ENCODE measurements at regions not wholly inside any gene's neighbourhood (a gene's known extent, or its start where the extent isn't known, plus 50 kb on each side); places are given as distances from the start of the nearest gene placed in this dataset.

DNA sequence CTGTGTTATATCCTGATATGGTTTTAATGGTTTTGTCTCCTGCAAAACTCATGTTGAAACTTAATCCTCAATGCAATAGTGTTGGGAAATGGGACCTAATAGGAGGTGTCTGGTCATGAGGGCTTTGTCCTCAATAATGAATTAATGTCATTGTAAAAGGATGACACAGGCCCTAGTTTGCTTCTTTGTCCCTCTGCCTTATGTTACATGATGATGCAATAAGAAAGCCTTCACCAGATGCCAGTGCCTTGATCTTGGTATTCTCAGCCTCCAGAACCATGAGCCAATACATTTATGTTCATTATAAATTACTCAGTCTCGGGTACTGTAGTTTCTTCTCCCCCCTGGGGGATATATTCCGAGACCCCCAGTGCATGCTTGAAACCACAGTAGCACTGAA lies 1247.4 kb upstream of the SORCS1 start:
- Histone ChIP-seq H3K79me1 (ENCODE audit: insufficient read depth, low read depth, low read length, poor library complexity, severe bottlenecking) (no peaks in the 10 kb centered on the region), H3T11ph (ENCODE audit: low read length) (no peak overlapping the region), H4K5ac (ENCODE audit: insufficient read length, low read depth, low read length) (no peak overlapping the region), H4K8ac (replicated peaks; ENCODE audit: insufficient read length, low read depth, low read length) (no peak overlapping the region), H3K79me2 (ENCODE audit: insufficient read depth, low read length) (no peaks in the 10 kb centered on the region), H2AFZ (ENCODE audit: low read length) (no peak overlapping the region), H3K4ac (ENCODE audit: low read depth, low read length) (no peak overlapping the region), H3K9me3 (ENCODE audit: control insufficient read depth, low read depth, low read length) (no peaks in the 10 kb centered on the region), H3K18ac (ENCODE audit: insufficient read length, low read depth, low read length) (no peak overlapping the region), H2BK12ac (ENCODE audit: insufficient read length, low read depth, low read length) (no peak overlapping the region), H3K14ac (ENCODE audit: insufficient read depth, low read length) (no peak overlapping the region), H3K23me2 (ENCODE audit: insufficient read length, low read depth, low read length, poor library complexity, severe bottlenecking) (no peaks in the 10 kb centered on the region), H4K91ac (ENCODE audit: insufficient read length, low read depth, low read length) (no peak overlapping the region), H3K27me3 (ENCODE audit: insufficient read depth, low read length) (no peaks in the 10 kb centered on the region), H2BK20ac (ENCODE audit: low read depth, low read length, poor library complexity, severe bottlenecking) (no peak overlapping the region), H2AK5ac (ENCODE audit: insufficient read length, low read length) (no peak overlapping the region), H3K4me2 (ENCODE audit: insufficient read depth, insufficient read length, low read length) (no peak overlapping the region), H2BK120ac (ENCODE audit: low read depth, low read length, poor library complexity, severe bottlenecking) (no peak overlapping the region), H3K23ac (ENCODE audit: insufficient read length, low read depth, low read length) (no peak overlapping the region), H4K20me1 (ENCODE audit: control insufficient read depth, insufficient read depth, insufficient read length) (no peaks in the 10 kb centered on the region), H3K56ac (ENCODE audit: insufficient read length, low read depth, low read length) (no peak overlapping the region), H3K4me1 (ENCODE audit: insufficient read depth, low read length) (no peaks in the 10 kb centered on the region), H2BK15ac (ENCODE audit: low read depth, low read length) (no peak overlapping the region), H3K27ac (ENCODE audit: insufficient read length, low read depth, low read length) (no peak overlapping the region), H3K9ac (ENCODE audit: extremely low read depth, insufficient read length, low read length) (no peak overlapping the region), H2BK5ac (ENCODE audit: insufficient read length, low read length) (no peak overlapping the region)
- Mint-ChIP-seq H3K36me3 (ENCODE audit: insufficient read depth in 1 of 3, low read depth in 3 of 3) (no peaks in the 10 kb centered on the region), H3K27me3 (ENCODE audit: low read depth) (no peaks in the 10 kb centered on the region), H3K9me3 (no peaks in the 10 kb centered on the region), H3K27ac (no peak overlapping the region), H3K4me1 (no peaks in the 10 kb centered on the region), H3K4me3 (no peak overlapping the region)
- TF ChIP-seq, protein P1, sequence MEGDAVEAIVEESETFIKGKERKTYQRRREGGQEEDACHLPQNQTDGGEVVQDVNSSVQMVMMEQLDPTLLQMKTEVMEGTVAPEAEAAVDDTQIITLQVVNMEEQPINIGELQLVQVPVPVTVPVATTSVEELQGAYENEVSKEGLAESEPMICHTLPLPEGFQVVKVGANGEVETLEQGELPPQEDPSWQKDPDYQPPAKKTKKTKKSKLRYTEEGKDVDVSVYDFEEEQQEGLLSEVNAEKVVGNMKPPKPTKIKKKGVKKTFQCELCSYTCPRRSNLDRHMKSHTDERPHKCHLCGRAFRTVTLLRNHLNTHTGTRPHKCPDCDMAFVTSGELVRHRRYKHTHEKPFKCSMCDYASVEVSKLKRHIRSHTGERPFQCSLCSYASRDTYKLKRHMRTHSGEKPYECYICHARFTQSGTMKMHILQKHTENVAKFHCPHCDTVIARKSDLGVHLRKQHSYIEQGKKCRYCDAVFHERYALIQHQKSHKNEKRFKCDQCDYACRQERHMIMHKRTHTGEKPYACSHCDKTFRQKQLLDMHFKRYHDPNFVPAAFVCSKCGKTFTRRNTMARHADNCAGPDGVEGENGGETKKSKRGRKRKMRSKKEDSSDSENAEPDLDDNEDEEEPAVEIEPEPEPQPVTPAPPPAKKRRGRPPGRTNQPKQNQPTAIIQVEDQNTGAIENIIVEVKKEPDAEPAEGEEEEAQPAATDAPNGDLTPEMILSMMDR (conservative IDR thresholded peaks at IDR 0.05), result no peak
- DNase-seq, result no peak
- whole genome bisulfite sequencing (ENCODE audit: extremely low coverage, insufficient read length, low lambda C conversion rate), result no CpG with 5 or more reads among the region's 2 CpGs

Measured in H9 (cell line).